HFFc6 (cell line): ENCODE measurements at regions not wholly inside any gene's neighbourhood (a gene's known extent, or its start where the extent isn't known, plus 50 kb on each side); places are given as distances from the start of the nearest gene placed in this dataset.

Experiments used
- DNase-seq: peaks from one replicate; pipeline ENCODE4 v3.0.0-alpha.2; 2018
- H3K27ac Mint-ChIP-seq: 2 replicates; pipeline ENCODE4 v1.8.0; 2020; ENCODE audit warnings: mild to moderate bottlenecking, mixed read lengths
- H3K27me3 Mint-ChIP-seq: 2 replicates; pipeline ENCODE4 v1.8.0; 2021; ENCODE audit warnings: mild to moderate bottlenecking, moderate library complexity, mixed read lengths; ENCODE audit not compliant: insufficient read depth
- H3K36me3 Mint-ChIP-seq: 2 replicates; pipeline ENCODE4 v1.8.0; 2021; ENCODE audit warnings: low read depth, mixed read lengths
- H3K4me1 Mint-ChIP-seq: 2 replicates; pipeline ENCODE4 v1.8.0; 2020; ENCODE audit warnings: low read depth, mixed read lengths
- H3K4me3 Mint-ChIP-seq: 2 replicates; pipeline ENCODE4 v1.8.0; 2020; ENCODE audit warnings: mild to moderate bottlenecking, moderate library complexity, mixed read lengths
- H3K9me3 Mint-ChIP-seq: 2 replicates; pipeline ENCODE4 v1.8.0; 2020; ENCODE audit warnings: mild to moderate bottlenecking, mixed read lengths
- TF ChIP-seq, protein P1 (sequence below): fragments of 200-600 bp; sonication (generic); IDR thresholded peaks from 2 replicates; pipeline ENCODE4 v1.5.0; 2021; ENCODE audit warnings: antibody characterized with exemption, mild to moderate bottlenecking

DNA sequence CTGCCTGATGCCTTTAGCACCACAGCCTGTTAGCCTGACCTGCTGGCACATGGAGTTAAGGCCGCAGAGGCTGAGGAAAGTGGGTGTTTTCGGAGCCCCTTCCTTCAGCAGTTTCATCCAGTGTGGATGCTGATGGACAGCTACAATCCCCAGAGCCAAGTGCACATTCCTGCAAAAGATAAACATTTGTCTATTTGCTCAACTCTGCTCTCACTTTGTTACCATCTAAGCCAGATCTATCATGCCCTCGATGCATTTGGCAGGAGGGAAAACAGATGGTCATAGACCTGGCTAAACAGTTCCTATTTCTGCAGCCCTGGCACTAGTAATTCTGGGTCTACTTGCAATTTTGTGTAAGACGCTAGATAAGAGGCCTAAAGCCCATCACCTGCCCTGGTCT is 312.9 kb upstream of the RASGRP1 start:
- H3K27ac Mint-ChIP-seq = no peak overlapping the region; the same call in 1 of the 2 replicates
- H3K36me3 Mint-ChIP-seq = peaks cover 41% of the 10 kb centered on the region
- H3K27me3 Mint-ChIP-seq = no peaks in the 10 kb centered on the region
- DNase-seq = no peak
- no peak overlapping the region for H3K4me3 Mint-ChIP-seq
- H3K4me1 Mint-ChIP-seq = peaks cover 80% of the 10 kb centered on the region
- peaks cover 4% of the 10 kb centered on the region; the same call in 1 of the 2 replicates for H3K9me3 Mint-ChIP-seq
- TF ChIP-seq, protein P1, sequence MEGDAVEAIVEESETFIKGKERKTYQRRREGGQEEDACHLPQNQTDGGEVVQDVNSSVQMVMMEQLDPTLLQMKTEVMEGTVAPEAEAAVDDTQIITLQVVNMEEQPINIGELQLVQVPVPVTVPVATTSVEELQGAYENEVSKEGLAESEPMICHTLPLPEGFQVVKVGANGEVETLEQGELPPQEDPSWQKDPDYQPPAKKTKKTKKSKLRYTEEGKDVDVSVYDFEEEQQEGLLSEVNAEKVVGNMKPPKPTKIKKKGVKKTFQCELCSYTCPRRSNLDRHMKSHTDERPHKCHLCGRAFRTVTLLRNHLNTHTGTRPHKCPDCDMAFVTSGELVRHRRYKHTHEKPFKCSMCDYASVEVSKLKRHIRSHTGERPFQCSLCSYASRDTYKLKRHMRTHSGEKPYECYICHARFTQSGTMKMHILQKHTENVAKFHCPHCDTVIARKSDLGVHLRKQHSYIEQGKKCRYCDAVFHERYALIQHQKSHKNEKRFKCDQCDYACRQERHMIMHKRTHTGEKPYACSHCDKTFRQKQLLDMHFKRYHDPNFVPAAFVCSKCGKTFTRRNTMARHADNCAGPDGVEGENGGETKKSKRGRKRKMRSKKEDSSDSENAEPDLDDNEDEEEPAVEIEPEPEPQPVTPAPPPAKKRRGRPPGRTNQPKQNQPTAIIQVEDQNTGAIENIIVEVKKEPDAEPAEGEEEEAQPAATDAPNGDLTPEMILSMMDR = no peak

DNA sequence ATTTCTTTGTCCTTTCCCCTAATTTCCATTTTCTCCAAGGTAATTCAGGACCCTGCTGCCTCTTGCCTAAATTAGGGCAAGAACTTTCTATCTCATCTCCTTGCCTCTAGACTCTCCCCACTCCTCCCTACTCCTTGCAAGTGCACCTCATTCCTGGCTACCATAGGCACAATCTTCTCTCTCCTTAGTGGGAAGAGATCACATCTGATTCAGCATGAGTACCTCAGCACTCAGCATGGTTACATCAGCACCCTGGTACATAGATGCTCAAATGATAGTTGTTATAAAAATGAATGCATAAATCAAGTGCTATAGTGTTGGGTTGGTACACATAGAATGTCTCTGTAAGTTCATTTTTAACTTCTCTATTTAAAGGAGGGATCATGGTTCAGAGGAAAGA is 313.4 kb upstream of the RASGRP1 start:
- Mint-ChIP-seq H3K27ac (peak overlapping the region; percentile 36), H3K27me3 (no peaks in the 10 kb centered on the region), H3K36me3 (peaks cover 36% of the 10 kb centered on the region), H3K9me3 (peaks cover 4% of the 10 kb centered on the region; the same call in 1 of the 2 replicates), H3K4me1 (peaks cover 81% of the 10 kb centered on the region), H3K4me3 (peak overlapping the region; percentile 1; the same call in 1 of the 2 replicates)
- no peak for DNase-seq
- TF ChIP-seq, protein P1 = no peak

DNA sequence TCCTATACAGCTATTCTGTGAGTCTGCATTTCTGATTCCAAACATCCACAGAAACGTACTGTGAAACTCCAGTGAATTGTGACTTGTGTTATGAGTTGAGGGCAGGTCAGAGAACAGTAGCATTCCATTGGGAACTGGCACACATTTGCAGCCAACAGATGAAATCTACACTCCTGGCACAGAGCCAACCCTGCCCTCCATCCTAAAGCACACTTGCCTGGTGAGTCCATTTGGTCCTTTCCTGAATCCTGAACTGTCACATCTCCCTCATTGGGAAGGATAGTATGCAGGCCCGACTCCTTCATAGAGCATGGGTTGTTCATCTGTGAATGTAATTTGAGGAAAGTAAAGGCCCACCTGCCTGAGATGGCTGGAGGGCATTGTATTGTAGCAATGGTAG is 314.3 kb upstream of the RASGRP1 start:
- H3K27ac Mint-ChIP-seq = peak overlapping the region; percentile 69; the same call in 1 of the 2 replicates
- TF ChIP-seq, protein P1 = no peak
- H3K36me3 Mint-ChIP-seq = peaks cover 33% of the 10 kb centered on the region
- no peaks in the 10 kb centered on the region for H3K27me3 Mint-ChIP-seq
- peaks cover 81% of the 10 kb centered on the region for H3K4me1 Mint-ChIP-seq
- DNase-seq = no peak
- peaks cover 4% of the 10 kb centered on the region; the same call in 1 of the 2 replicates for H3K9me3 Mint-ChIP-seq
- H3K4me3 Mint-ChIP-seq = no peak overlapping the region

DNA sequence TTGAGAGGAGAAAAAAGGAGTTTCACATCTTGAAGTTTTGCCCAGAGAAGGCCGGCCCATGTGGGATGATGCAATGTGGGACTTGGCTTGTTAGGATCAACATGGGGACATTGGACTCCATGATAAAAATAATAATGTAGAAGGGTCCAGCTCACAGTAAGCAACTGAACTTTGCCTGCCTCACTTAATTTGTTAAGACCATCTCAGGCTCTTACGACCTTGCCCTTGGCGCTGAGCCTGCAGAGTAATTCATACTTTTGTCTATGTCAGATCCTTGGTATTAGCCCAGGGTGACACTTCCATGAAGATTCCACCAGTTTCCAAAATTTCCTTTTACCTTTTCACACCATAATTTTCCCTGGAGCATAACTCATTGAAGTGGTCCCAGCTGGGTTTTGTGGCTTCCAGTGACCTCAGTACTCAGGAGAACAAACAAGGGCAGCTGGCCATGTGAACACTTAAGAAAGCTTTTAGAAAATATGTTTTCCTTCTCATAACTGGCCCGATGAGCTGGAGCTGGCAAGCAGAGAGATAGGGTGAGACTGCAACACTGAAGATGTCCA is 315.4 kb upstream of the RASGRP1 start:
- Mint-ChIP-seq H3K4me1 (peaks cover 86% of the 10 kb centered on the region), H3K9me3 (peaks cover 4% of the 10 kb centered on the region; the same call in 1 of the 2 replicates), H3K36me3 (peaks cover 39% of the 10 kb centered on the region), H3K27me3 (no peaks in the 10 kb centered on the region), H3K27ac (peak overlapping the region; percentile 69), H3K4me3 (no peak overlapping the region; the same call in 1 of the 2 replicates)
- DNase-seq = peak; percentile 35
- TF ChIP-seq, protein P1 = no peak

DNA sequence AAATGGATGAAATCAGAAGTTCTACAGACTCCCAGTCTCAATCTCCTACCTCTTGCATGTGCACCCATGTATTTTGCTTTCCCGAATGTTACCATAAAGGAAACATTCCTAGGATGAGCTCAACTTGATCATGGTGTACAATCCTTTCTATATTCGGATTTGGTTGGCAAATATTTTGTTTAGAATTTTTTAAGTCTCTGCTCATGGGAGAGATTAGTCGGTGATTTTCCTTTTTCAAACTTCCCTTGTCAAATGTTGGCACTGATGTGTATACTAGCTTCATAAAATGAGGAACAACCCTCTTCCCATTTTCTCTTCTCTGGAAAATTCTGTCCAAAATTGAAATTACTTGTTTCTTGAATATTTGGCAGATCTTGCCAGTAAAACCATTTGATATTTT is 317.6 kb upstream of the RASGRP1 start:
- no peak overlapping the region for H3K4me3 Mint-ChIP-seq
- H3K36me3 Mint-ChIP-seq = peaks cover 39% of the 10 kb centered on the region
- peaks cover 95% of the 10 kb centered on the region for H3K4me1 Mint-ChIP-seq
- TF ChIP-seq, protein P1 = no peak
- peak overlapping the region; percentile 28; the same call in 1 of the 2 replicates for H3K27ac Mint-ChIP-seq
- peaks cover 4% of the 10 kb centered on the region; the same call in 1 of the 2 replicates for H3K9me3 Mint-ChIP-seq
- no peak for DNase-seq
- H3K27me3 Mint-ChIP-seq = no peaks in the 10 kb centered on the region
